Astrocyte (in vitro differentiated cells and primary cell): ENCODE measurements at regions not wholly inside any gene's neighbourhood (a gene's known extent, or its start where the extent isn't known, plus 50 kb on each side); places are given as distances from the start of the nearest gene placed in this dataset.

Experiments used
- EZH2 ChIP-seq: IDR thresholded peaks from 2 replicates; pipeline ENCODE4 v1.6.1; 2012; ENCODE audit warnings: mild to moderate bottlenecking, low read length, inconsistent platforms; ENCODE audit not compliant: insufficient read depth
- TF ChIP-seq, protein P1 (sequence below): IDR thresholded peaks from 2 replicates; pipeline ENCODE4 v1.5.1; 2011; ENCODE audit warnings: low read depth, mild to moderate bottlenecking, inconsistent platforms, low read length, moderate library complexity; ENCODE audit not compliant: insufficient read depth

DNA sequence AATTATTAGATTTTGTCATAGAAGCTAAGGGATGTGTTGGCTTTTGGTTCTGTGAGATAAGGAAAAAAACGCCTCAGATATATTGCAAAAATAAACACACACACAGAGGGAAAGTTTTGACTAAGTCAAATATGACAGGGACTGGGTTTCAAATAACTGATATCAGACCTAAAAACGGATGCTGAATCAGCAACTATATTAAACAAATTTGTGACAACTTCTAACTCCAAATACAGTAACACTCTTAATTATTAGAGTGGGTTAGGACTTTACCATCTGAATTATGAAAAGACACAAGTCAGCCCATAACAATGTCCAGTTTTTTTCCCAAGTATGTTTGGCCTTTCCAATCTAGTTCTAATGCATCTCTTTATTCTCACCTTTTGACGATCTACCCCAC lies 2693.1 kb downstream of the ARAP2 start:
- TF ChIP-seq, protein P1, sequence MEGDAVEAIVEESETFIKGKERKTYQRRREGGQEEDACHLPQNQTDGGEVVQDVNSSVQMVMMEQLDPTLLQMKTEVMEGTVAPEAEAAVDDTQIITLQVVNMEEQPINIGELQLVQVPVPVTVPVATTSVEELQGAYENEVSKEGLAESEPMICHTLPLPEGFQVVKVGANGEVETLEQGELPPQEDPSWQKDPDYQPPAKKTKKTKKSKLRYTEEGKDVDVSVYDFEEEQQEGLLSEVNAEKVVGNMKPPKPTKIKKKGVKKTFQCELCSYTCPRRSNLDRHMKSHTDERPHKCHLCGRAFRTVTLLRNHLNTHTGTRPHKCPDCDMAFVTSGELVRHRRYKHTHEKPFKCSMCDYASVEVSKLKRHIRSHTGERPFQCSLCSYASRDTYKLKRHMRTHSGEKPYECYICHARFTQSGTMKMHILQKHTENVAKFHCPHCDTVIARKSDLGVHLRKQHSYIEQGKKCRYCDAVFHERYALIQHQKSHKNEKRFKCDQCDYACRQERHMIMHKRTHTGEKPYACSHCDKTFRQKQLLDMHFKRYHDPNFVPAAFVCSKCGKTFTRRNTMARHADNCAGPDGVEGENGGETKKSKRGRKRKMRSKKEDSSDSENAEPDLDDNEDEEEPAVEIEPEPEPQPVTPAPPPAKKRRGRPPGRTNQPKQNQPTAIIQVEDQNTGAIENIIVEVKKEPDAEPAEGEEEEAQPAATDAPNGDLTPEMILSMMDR = no peak
- no peak for TF ChIP-seq EZH2
